Peyer's patch (tissue), 4 donors: ENCODE measurements at regions not wholly inside any gene's neighbourhood (a gene's known extent, or its start where the extent isn't known, plus 50 kb on each side); places are given as distances from the start of the nearest gene placed in this dataset.

Experiments used
- CTCF ChIP-seq, 6 experiments: fragments of 450-650 bp in 4 of 6; fragments of 200-600 bp in 2 of 6; sonication (generic) in 1 of 6; IDR thresholded peaks; one replicate each; pipeline ENCODE4 v1.5.1; 2017 to 2019; ENCODE audit warnings: antibody characterized with exemption in 6 of 6, mild to moderate bottlenecking in 3 of 6, moderate library complexity in 1 of 6
- POLR2A ChIP-seq, 2 donors: fragments of 450-650 bp; IDR thresholded peaks; one replicate each; pipeline ENCODE4 v1.5.1; 2017; ENCODE audit warnings: antibody characterized with exemption in 2 of 2, mild to moderate bottlenecking in 2 of 2, moderate library complexity in 2 of 2

GRCh38 chr18:56383349-56383748, 255.0 kb downstream of the TXNL1 start:
- TF ChIP-seq CTCF (IDR thresholded peaks at IDR 0.05) (no peak), POLR2A (IDR thresholded peaks at IDR 0.05) (no peak)
